ENCODE measurements at regions not wholly inside any gene's neighbourhood (a gene's known extent, or its start where the extent isn't known, plus 50 kb on each side); places are given as distances from the start of the nearest gene placed in this dataset.

GRCh38 chr7:142470544-142470830, 212.6 kb upstream of the PRSS58 start:
- TF ChIP-seq, protein P1, sequence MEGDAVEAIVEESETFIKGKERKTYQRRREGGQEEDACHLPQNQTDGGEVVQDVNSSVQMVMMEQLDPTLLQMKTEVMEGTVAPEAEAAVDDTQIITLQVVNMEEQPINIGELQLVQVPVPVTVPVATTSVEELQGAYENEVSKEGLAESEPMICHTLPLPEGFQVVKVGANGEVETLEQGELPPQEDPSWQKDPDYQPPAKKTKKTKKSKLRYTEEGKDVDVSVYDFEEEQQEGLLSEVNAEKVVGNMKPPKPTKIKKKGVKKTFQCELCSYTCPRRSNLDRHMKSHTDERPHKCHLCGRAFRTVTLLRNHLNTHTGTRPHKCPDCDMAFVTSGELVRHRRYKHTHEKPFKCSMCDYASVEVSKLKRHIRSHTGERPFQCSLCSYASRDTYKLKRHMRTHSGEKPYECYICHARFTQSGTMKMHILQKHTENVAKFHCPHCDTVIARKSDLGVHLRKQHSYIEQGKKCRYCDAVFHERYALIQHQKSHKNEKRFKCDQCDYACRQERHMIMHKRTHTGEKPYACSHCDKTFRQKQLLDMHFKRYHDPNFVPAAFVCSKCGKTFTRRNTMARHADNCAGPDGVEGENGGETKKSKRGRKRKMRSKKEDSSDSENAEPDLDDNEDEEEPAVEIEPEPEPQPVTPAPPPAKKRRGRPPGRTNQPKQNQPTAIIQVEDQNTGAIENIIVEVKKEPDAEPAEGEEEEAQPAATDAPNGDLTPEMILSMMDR (conservative IDR thresholded peaks at IDR 0.05): no peak
- TF ChIP-seq ZFX (IDR thresholded peaks at IDR 0.05): no peak
